ENCODE measurements at regions not wholly inside any gene's neighbourhood (a gene's known extent, or its start where the extent isn't known, plus 50 kb on each side); places are given as distances from the start of the nearest gene placed in this dataset.

- TF ChIP-seq, protein P1, sequence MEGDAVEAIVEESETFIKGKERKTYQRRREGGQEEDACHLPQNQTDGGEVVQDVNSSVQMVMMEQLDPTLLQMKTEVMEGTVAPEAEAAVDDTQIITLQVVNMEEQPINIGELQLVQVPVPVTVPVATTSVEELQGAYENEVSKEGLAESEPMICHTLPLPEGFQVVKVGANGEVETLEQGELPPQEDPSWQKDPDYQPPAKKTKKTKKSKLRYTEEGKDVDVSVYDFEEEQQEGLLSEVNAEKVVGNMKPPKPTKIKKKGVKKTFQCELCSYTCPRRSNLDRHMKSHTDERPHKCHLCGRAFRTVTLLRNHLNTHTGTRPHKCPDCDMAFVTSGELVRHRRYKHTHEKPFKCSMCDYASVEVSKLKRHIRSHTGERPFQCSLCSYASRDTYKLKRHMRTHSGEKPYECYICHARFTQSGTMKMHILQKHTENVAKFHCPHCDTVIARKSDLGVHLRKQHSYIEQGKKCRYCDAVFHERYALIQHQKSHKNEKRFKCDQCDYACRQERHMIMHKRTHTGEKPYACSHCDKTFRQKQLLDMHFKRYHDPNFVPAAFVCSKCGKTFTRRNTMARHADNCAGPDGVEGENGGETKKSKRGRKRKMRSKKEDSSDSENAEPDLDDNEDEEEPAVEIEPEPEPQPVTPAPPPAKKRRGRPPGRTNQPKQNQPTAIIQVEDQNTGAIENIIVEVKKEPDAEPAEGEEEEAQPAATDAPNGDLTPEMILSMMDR (IDR thresholded peaks at IDR 0.05; ENCODE audit: control insufficient read depth, extremely low read depth, insufficient read depth), result no peak
- no peak overlapping the region for H3K4me3 ChIP-seq (ENCODE audit: low read depth, low read length)
- DNase-seq (ENCODE audit: low read depth), result no peak
Observed at GRCh38 chr11:25350899-25351803, 854.3 kb downstream of the LUZP2 start.

DNA sequence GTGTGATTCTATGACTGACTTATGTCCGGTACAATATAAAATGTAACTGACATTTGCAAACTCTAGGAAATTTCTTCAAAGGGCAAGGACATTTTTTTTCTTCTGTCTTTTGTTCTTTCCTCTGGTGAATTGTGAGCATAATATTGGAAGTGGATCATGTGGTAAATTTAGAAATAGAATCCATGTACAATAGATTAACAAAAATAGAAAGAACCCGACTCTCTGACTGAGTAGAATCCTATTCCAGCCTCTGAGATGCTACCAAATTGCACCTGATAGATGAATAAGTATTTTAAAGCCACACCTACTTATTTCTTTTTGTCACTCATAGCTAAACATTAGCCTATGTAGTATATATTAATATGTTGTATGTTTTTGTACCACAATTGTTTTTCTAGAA is 860.3 kb downstream of the LUZP2 start:
- no peak overlapping the region for H3K4me3 ChIP-seq (ENCODE audit: low read depth, low read length)
- TF ChIP-seq, protein P1 (IDR thresholded peaks at IDR 0.05; ENCODE audit: control insufficient read depth, extremely low read depth, insufficient read depth), result no peak
- no peak for DNase-seq (ENCODE audit: low read depth)

DNA sequence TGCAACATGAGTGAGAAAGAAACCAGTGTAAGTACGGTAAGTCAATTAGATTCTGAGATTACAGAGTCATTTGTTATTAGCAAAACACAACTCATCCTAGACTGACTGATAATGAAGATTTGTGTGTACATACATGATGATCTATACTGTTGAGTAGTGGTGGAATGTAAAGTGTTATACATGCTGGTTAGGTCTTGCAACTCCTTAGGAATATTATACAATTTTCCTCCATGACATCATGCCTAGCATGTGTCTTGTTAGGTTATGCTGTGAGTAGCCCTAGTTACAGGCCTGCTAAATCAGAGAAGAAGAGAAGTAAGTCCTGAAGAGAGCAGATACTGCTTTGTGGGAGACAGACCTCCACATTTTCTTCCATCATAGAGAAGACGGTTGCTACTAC is 880.6 kb downstream of the LUZP2 start:
- no peak overlapping the region for H3K4me3 ChIP-seq (ENCODE audit: low read depth, low read length)
- DNase-seq (ENCODE audit: low read depth), result no peak
- TF ChIP-seq, protein P1 (IDR thresholded peaks at IDR 0.05; ENCODE audit: control insufficient read depth, extremely low read depth, insufficient read depth), result no peak

DNA sequence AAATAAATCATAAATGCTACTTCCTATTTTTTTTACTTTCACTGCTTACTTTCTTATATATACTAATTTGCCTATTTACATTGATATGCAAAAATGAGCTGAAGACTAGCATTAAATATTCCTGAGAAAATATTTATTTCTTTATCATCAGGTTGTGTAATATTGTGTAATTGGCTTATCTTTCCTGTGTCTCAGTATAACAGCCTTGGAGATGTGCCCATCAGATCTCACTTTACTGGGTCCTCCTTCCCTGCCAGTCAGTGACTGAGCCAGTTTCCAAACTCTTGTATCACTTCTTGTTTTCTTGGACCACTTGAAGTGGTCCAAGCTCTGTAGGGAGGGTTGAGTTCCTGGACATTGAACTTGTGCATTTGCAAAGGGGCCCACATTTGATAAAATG is 900.0 kb downstream of the LUZP2 start:
- peak; percentile 50 for DNase-seq (ENCODE audit: low read depth)
- H3K4me3 ChIP-seq (ENCODE audit: low read depth, low read length), result no peak overlapping the region
- TF ChIP-seq, protein P1 (IDR thresholded peaks at IDR 0.05; ENCODE audit: control insufficient read depth, extremely low read depth, insufficient read depth), result no peak

GRCh38 chr11:25408146-25408545 is 911.3 kb downstream of the LUZP2 start:
- TF ChIP-seq, protein P1 (IDR thresholded peaks at IDR 0.05; ENCODE audit: control insufficient read depth, extremely low read depth, insufficient read depth), result no peak
- no peak overlapping the region for H3K4me3 ChIP-seq (ENCODE audit: low read depth, low read length)
- no peak for DNase-seq (ENCODE audit: low read depth)

DNA sequence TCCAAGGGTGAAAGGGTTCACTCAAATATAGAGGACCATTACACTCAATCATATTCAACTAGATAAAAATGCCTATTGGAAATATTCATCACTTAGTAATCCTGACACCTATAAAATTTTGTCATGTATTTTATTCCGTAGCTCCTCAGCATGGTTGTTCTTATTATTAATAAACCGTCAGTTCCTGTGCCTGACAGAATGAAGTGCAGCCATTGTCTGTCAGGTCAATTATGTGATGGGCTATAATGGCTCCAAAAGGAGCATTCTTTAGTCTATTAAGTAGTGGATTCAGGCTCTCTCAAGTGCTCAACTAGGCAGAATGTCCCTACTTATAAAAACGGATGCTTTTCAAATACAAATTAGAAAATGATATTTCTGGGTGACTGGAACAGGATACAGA is 916.1 kb upstream of the ANO3 start:
- no peak overlapping the region for H3K4me3 ChIP-seq (ENCODE audit: low read depth, low read length)
- no peak for DNase-seq (ENCODE audit: low read depth)
- TF ChIP-seq, protein P1 (IDR thresholded peaks at IDR 0.05; ENCODE audit: control insufficient read depth, extremely low read depth, insufficient read depth), result no peak

Data from LNCaP clone FGC (cell line).